ENCODE measurements at regions not wholly inside any gene's neighbourhood (a gene's known extent, or its start where the extent isn't known, plus 50 kb on each side); places are given as distances from the start of the nearest gene placed in this dataset.
"Not testable (repeated sequence)": the region's sequence is repeated elsewhere in the genome, so short reads cannot be mapped to it uniquely, and the experiment has no call there.

- no peak for DNase-seq (ENCODE audit: low spot score)
Measured at GRCh38 chr15:22240986-22241385, 160.7 kb downstream of the OR4M2 start.

DNA sequence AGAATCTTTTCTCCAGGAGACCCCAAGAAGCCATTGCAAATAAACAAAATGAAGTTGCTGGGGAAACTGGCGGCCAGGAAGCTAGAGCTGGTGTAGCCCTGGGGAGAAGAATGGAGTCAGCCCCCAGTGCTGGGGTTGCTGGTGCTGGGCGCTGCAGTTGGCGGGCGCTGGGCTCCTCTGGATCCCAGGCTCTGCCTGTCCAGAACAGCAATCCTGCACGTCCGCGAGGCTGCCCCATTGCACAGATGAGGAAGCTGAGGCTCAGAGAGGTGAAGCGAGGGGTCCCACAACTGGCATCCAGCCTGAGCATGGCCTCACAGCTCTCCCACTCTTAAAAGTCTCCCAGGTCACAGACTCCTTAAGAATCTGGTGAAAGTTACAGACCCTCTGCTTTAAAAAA lies 161.1 kb downstream of the OR4M2 start:
- DNase-seq (ENCODE audit: low spot score): no peak

GRCh38 chr15:22242311-22242710 lies 162.0 kb downstream of the OR4M2 start:
- DNase-seq (ENCODE audit: low spot score): not testable (repeated sequence)

GRCh38 chr15:22243440-22244130 lies 163.3 kb downstream of the OR4M2 start:
- DNase-seq (ENCODE audit: low spot score): no peak

GRCh38 chr15:22249511-22249910 lies 169.2 kb downstream of the OR4M2 start:
- not testable (repeated sequence) for DNase-seq (ENCODE audit: low spot score)

- DNase-seq (ENCODE audit: low spot score): not testable (repeated sequence)
Measured at GRCh38 chr15:22250501-22251290, 170.4 kb downstream of the OR4M2 start.

- no peak for DNase-seq (ENCODE audit: low spot score)
Measured at GRCh38 chr15:22251422-22251821, 171.1 kb downstream of the OR4M2 start.

GRCh38 chr15:22252047-22252446 lies 171.7 kb downstream of the OR4M2 start:
- DNase-seq (ENCODE audit: low spot score): not testable (repeated sequence)

- DNase-seq (ENCODE audit: low spot score): not testable (repeated sequence)
Measured at GRCh38 chr15:22252521-22252920, 172.2 kb downstream of the OR4M2 start.

DNA sequence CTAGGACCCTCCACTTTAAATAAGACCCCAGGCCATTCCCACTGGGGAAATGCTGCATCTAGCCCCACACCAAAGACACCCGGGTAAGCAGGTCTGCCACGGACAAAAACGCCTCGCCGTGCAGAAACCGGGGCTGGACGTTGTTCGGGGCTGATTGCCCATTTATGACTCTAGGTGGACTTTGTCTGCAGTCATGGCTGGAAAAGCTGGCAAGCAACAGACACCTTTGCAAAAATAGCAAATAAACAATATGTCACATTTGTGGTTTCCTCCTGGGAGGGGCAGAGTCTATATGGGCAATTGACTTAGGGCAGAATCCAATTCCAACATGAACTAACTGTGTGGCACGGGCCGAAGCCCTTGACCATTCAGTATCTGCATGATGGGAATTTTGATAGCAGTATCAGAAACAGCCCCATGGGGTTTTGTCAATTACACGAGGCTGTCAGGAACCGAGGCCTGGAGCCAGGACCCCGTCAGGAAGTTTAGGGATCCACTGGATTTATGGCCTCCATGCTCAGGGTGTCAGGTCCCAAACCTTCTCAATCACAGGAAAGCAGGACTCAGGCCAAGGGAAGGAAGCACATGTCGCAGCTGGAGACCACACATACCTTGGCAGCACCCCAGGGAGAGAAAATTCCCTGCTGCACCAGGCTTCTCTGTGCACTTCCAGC lies 172.8 kb downstream of the OR4M2 start:
- not testable (repeated sequence) for DNase-seq (ENCODE audit: low spot score)

DNA sequence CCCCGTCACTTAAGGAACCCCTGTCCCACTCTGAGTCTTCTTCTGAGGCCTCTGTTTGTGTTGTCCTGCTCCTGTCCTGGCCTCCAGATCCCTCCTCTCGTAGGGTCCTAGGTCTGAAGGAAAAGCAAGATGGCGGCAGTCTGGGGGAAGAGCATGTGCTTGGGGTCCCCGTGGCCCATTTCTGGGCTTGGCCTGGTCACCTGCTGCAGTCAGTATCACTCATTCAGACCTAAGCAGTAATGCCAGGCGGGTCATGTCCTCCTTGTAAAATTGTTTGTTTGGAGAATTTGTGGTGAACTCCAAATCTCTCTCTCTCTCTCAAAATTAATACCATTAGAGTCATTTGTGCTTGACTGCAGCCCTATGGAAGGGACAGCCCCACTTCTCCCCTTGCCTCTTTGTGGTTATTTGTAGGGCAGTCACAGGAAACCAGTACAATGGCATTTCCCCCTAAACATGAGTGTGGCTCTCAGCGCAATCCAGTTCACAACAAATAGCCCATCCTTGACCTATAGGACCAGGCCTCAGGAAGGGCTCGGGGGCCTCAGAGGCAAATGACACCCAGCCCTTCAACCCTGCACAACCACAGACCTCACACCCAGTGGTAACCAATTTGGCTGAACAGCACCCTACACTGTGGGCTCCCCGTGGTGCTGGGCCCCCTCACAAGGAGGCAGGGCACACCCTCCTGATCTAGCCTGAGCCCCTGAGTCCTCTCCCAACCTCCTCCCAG lies 173.5 kb downstream of the OR4M2 start:
- peak; percentile 15 for DNase-seq (ENCODE audit: low spot score)

DNA sequence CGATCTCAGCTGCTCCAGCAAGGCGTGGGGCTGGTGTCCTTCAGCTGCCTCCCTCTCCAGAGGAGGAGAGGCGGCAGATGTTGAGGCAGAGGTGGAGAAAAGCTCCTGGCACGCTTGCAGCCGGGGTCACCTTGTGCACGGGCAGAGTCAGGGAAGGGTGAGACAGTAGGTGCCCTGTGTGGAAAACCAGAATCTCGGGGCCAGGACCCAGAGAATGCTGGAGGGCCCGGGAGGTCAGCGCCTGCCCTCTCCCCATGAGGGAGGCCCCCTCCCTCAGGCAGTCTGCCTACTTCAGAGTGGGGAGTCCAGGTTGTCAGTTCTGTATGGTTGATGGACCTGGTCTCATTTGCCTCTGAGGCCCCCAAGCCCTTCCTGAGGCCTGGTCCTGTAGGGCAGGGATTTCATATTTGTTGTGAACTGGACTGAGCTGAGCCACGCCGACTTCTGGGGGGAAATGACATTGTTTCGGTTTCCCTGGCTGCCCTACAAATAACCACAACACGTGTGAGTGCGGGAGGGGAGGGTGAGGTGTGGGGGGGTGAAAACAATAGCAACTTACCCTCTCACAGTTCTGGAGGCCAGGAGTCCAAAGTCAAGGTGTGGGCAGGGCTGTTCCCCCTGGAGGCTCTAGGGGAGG lies 174.2 kb downstream of the OR4M2 start:
- DNase-seq (ENCODE audit: low spot score): not testable (repeated sequence)

- DNase-seq (ENCODE audit: low spot score): not testable (repeated sequence)
Measured at GRCh38 chr15:22255606-22256005, 175.3 kb downstream of the OR4M2 start.

DNA sequence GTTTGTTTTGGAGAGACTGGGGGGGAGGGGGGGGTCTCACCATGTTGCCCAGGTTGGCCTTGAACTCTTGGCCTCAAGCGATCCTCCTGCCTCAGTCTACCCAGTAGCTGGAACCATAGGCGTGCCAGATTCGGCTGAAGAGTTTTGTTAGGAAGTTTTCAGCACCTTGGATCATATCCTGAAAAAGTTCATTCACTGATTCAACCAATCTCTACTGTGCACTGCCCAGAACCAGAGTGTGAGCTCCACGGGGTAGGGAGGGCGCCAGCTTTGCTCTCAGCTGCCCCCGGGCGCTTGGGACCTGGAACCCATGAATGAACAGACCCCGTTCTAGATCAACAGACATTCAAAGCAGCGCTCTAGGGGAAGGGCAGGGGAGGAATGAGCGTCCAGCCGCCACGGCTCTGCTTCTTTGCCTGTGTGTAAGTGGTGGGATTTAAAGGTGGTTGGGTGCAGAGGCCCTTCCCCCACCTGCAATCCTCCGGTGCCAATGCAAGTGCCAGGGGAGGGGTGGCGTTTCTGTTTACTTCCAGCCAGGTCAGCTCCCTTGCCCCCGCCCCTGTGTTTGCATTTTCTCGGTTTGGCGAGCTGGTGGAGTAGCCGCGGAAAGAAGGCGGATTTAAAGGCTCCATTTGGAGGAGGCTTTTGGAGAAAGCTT lies 176.2 kb downstream of the OR4M2 start:
- DNase-seq (ENCODE audit: low spot score): not testable (repeated sequence)

- no peak for DNase-seq (ENCODE audit: low spot score)
Measured at GRCh38 chr15:22257047-22258008, 177.0 kb downstream of the OR4M2 start.

DNA sequence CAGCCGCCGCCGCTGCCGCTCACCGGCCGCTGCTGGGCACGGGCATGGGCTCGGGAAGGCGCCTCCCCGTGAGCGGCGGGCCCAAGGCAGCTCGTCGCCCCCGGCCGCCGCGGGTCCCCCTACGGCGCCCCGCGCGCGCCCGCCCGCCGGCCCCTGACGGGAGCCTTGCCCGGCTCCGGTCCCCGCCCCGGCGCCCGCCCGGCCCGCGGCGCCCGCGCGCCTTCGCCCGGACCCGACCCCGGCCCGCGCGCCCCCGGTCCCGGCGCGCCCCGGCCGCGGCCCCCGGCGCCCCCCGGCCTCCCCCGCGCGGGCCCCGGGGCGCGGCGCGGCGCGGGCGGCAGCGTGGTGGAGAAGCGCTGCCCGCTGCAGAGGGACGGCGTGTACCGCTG lies 177.7 kb downstream of the OR4M2 start:
- no peak for DNase-seq (ENCODE audit: low spot score)

- DNase-seq (ENCODE audit: low spot score): no peak
Measured at GRCh38 chr15:22258398-22259150, 178.2 kb downstream of the OR4M2 start.

DNA sequence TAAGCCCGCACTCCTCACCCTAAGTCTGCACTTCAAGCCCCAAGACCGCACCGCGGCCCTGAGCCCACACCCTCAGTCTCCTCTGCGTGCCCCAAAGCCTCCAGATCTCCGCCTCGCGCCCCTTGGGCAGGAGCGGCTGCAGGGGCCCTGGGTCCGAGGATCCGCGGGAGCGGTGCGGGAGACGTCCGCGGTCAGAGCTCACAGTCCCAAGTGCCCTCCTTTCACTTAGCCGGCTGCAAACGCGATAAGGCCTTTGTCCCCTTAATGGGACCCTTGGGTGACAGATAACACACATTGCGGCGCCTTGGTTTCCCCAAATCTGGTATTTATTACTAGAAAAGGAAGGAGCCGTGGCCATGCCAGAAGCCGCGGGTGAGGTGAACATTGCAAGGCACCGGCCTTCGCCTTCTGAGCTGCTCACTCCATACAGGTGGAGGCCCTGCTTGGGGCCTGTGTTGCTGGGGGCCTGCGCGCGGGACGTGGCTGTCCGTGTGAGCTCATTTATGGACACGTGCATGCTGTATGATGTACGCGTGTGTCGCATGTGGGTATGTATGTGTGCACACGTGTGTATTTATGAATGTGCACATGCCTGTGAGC lies 178.9 kb downstream of the OR4M2 start:
- DNase-seq (ENCODE audit: low spot score): not testable (repeated sequence)
